ENCODE measurements at regions not wholly inside any gene's neighbourhood (a gene's known extent, or its start where the extent isn't known, plus 50 kb on each side); places are given as distances from the start of the nearest gene placed in this dataset.
"Not testable (repeated sequence)": the region's sequence is repeated elsewhere in the genome, so short reads cannot be mapped to it uniquely, and the experiment has no call there.

DNA sequence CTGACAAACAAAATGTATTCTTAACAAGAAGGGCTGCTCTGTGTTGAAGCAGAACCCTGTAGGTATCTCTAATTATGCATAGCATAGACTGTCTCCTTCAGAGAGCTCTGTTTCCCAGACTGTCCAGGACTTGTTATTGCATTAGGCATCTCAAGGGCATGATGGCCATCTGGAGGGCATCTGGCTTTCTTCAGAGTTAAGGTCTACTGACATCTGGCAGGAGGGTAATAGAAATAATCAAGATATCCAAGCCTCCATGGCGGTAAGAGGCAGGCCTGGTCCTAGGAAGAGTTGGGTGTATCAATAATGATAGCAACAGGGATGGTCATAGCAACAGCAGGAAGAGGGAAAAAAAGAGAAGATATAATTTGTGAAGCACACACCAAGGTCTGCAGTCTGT, 161.2 kb downstream of the TTC8 start:
- Histone ChIP-seq H3K36me3 (no peaks in the 10 kb centered on the region), H3K9me3 (no peaks in the 10 kb centered on the region), H3K27ac (no peak overlapping the region), H3K27me3 (peaks cover 0 to 4% (median 0%) of the 10 kb centered on the region in 3 donors), H3K4me1 (no peaks in the 10 kb centered on the region), H3K4me3 (no peak overlapping the region)
- in situ Hi-C loops (cut with MboI; ENCODE audit: low sequenced_read_pairs in 4 of 4) (no loop called here), intact Hi-C loops (cut with DNase I; ENCODE audit: low total_unique reads) (no loop called here)
- DNase-seq = no peak
- no peak for ATAC-seq
- TF ChIP-seq POLR2A (IDR thresholded peaks at IDR 0.05) (no peak), CTCF (IDR thresholded peaks at IDR 0.05 in 4 of 5, conservative IDR thresholded peaks at IDR 0.05 in 1 of 5) (no peak)

DNA sequence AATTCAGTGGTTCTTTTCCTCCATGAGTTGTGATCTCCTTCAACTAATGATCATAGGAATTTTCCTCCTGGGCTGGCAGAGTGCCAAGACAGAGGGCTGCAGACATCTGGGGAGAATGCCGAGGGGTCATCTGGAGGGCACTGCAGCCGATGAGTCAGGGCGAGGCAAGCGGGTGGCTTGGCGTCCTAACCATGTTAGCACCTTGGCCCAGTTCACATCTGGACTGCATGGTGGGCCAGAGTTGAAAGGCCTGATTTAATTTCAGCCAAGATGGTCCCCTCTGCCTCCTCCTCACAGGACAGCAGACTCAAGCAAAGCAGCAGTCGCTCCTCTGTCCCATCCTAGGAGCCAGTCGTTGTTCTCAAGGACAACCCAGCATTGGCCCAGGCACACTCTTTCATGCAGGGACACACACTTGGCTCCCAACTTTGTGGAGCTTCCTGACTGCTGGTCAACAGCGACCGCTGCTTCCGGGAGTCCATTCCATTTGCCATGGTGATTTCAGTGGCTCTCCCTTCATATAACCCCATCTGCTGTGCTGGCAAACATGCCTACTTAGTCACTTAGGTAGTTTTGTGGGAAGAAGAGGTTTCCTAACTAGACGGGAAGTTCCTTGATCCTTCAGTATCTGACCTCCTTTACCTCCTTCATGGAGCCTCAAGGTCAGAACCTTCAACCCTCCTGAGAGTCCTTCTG, 161.8 kb downstream of the TTC8 start:
- Histone ChIP-seq H3K4me1 (no peaks in the 10 kb centered on the region), H3K27ac (no peak overlapping the region), H3K9me3 (no peaks in the 10 kb centered on the region), H3K27me3 (peaks cover 0 to 4% (median 0%) of the 10 kb centered on the region in 3 donors), H3K4me3 (no peak overlapping the region), H3K36me3 (no peaks in the 10 kb centered on the region)
- in situ Hi-C loops (cut with MboI; ENCODE audit: low sequenced_read_pairs in 4 of 4) = no loop called here
- DNase-seq (no peak), ATAC-seq (no peak)
- intact Hi-C loops (cut with DNase I; ENCODE audit: low total_unique reads) = no loop called here
- TF ChIP-seq POLR2A (IDR thresholded peaks at IDR 0.05) (no peak), CTCF (IDR thresholded peaks at IDR 0.05 in 4 of 5, conservative IDR thresholded peaks at IDR 0.05 in 1 of 5) (no peak)

GRCh38 chr14:88986908-88987307, 162.5 kb downstream of the TTC8 start:
- H3K4me3 ChIP-seq; intact Hi-C loops (cut with DNase I; ENCODE audit: low total_unique reads); in situ Hi-C loops (cut with MboI; ENCODE audit: low sequenced_read_pairs in 4 of 4); H3K4me1 ChIP-seq; H3K27me3 ChIP-seq; H3K27ac ChIP-seq; H3K9me3 ChIP-seq; ATAC-seq; DNase-seq; H3K36me3 ChIP-seq: not testable (repeated sequence)

- Histone ChIP-seq H3K4me1 (no peaks in the 10 kb centered on the region), H3K27ac (no peak overlapping the region), H3K27me3 (no peaks in the 10 kb centered on the region), H3K36me3 (no peaks in the 10 kb centered on the region), H3K4me3 (no peak overlapping the region), H3K9me3 (no peaks in the 10 kb centered on the region)
- DNase-seq = no peak
- TF ChIP-seq CTCF (IDR thresholded peaks at IDR 0.05 in 4 of 5, conservative IDR thresholded peaks at IDR 0.05 in 1 of 5) (no peak), POLR2A (IDR thresholded peaks at IDR 0.05) (no peak)
- no peak for ATAC-seq
- in situ Hi-C loops (cut with MboI; ENCODE audit: low sequenced_read_pairs in 4 of 4) = no loop called here
- intact Hi-C loops (cut with DNase I; ENCODE audit: low total_unique reads) = no loop called here
These were observed 163.1 kb downstream of the TTC8 start for GRCh38 chr14:88987516-88987915.

- H3K9me3 ChIP-seq = no peaks in the 10 kb centered on the region
- intact Hi-C loops (cut with DNase I; ENCODE audit: low total_unique reads) (no loop called here), in situ Hi-C loops (cut with MboI; ENCODE audit: low sequenced_read_pairs in 4 of 4) (no loop called here)
- TF ChIP-seq CTCF (IDR thresholded peaks at IDR 0.05 in 4 of 5, conservative IDR thresholded peaks at IDR 0.05 in 1 of 5) = no peak
- TF ChIP-seq POLR2A (IDR thresholded peaks at IDR 0.05) = no peak
- DNase-seq (no peak), ATAC-seq (no peak)
- H3K27ac ChIP-seq = no peak overlapping the region
- H3K4me1 ChIP-seq = no peaks in the 10 kb centered on the region
- H3K36me3 ChIP-seq = no peaks in the 10 kb centered on the region
- no peaks in the 10 kb centered on the region for H3K27me3 ChIP-seq
- H3K4me3 ChIP-seq = no peak overlapping the region
These were observed 165.5 kb downstream of the TTC8 start for GRCh38 chr14:88989911-88990310.

All from gastrocnemius medialis (tissue), 4 donors.